Thyroid gland (tissue), 4 donors: ENCODE measurements at regions not wholly inside any gene's neighbourhood (a gene's known extent, or its start where the extent isn't known, plus 50 kb on each side); places are given as distances from the start of the nearest gene placed in this dataset.

ENCODE experiments used
- DNase-seq, 2 donors: peaks; one replicate each; pipeline ENCODE4 v3.0.0-alpha.2; 2019
- H3K27ac ChIP-seq, 3 donors: fragments of 200-600 bp; sonication (generic); 1 replicate in 2 of 3; 2 replicates in 1 of 3; pipeline ENCODE4 v1.5.1; 2016 to 2019; ENCODE audit warnings: mild to moderate bottlenecking in 1 of 3, moderate library complexity in 1 of 3
- H3K27me3 ChIP-seq: fragments of 200-600 bp; sonication (generic); one replicate; pipeline ENCODE4 v1.5.1; 2019
- H3K36me3 ChIP-seq, 2 donors: fragments of 200-600 bp; sonication (generic); one replicate each; pipeline ENCODE4 v1.5.1; 2016 to 2019
- H3K4me1 ChIP-seq, 2 donors: fragments of 200-600 bp; sonication (generic); one replicate each; pipeline ENCODE4 v1.5.1; 2017 to 2019
- H3K4me3 ChIP-seq, 3 donors: fragments of 200-600 bp; sonication (generic); replicated peaks in 1 of 3; 1 replicate in 2 of 3; 2 replicates in 1 of 3; pipeline ENCODE4 v1.5.1; 2016; ENCODE audit warnings: mild to moderate bottlenecking in 1 of 3
- H3K9me3 ChIP-seq: fragments of 200-600 bp; sonication (generic); one replicate; pipeline ENCODE4 v1.5.1; 2017
- CTCF ChIP-seq, 6 experiments: fragments of 200-600 bp in 3 of 6; fragments of 450-650 bp in 3 of 6; sonication (generic) in 3 of 6; IDR thresholded peaks; one replicate each; pipeline ENCODE4 v1.5.1; 2016 to 2019; ENCODE audit warnings: antibody characterized with exemption in 6 of 6, mild to moderate bottlenecking in 2 of 6, inconsistent platforms in 1 of 6, moderate library complexity in 1 of 6
- POLR2A ChIP-seq, 2 donors: fragments of 450-650 bp; IDR thresholded peaks; one replicate each; pipeline ENCODE4 v1.6.1; 2017; ENCODE audit warnings: antibody characterized with exemption in 2 of 2, mild to moderate bottlenecking in 2 of 2, moderate library complexity in 1 of 2
- WGBS, 2 donors: methylation state at CpG; one replicate each; pipeline ENCODE4 v1.1.5; 2017; 5-methylcytosine and 5-hydroxymethylcytosine counted together
- intact Hi-C: fragments of 100-400 bp; cut with DNase I; formaldehyde crosslinking; loops from one replicate; pipeline ENCODE4 v1.15.1; 2023

GRCh38 chr21:24289539-24289938 is 1317.7 kb downstream of the MRPL39 start:
- intact Hi-C loops, result no loop called here
- Histone ChIP-seq H3K36me3 (no peaks in the 10 kb centered on the region), H3K27ac (no peak overlapping the region), H3K4me3 (no peak overlapping the region), H3K9me3 (no peaks in the 10 kb centered on the region), H3K27me3 (no peaks in the 10 kb centered on the region), H3K4me1 (no peaks in the 10 kb centered on the region)
- DNase-seq, result no peak
- 69 to 79% methylated on average over 1 of the region's 1 CpG for WGBS, 2 donors
- TF ChIP-seq CTCF (IDR thresholded peaks at IDR 0.05) (no peak), POLR2A (IDR thresholded peaks at IDR 0.05) (no peak)

GRCh38 chr21:24280596-24280995 is 1326.7 kb downstream of the MRPL39 start:
- intact Hi-C loops, result no loop called here
- no peak overlapping the region for H3K27ac ChIP-seq
- no peak for DNase-seq
- WGBS, 2 donors, result 89% methylated on average over 4 of the region's 4 CpGs
- H3K4me3 ChIP-seq, result no peak overlapping the region
- no peaks in the 10 kb centered on the region for H3K27me3 ChIP-seq
- H3K9me3 ChIP-seq, result no peaks in the 10 kb centered on the region
- no peaks in the 10 kb centered on the region for H3K36me3 ChIP-seq
- H3K4me1 ChIP-seq, result no peaks in the 10 kb centered on the region
- TF ChIP-seq CTCF (IDR thresholded peaks at IDR 0.05), result no peak
- TF ChIP-seq POLR2A (IDR thresholded peaks at IDR 0.05), result no peak

GRCh38 chr21:24278711-24279110 is 1328.6 kb downstream of the MRPL39 start:
- Histone ChIP-seq H3K36me3 (no peaks in the 10 kb centered on the region), H3K4me1 (no peaks in the 10 kb centered on the region), H3K4me3 (no peak overlapping the region), H3K9me3 (no peaks in the 10 kb centered on the region), H3K27ac (no peak overlapping the region), H3K27me3 (no peaks in the 10 kb centered on the region)
- DNase-seq, result no peak
- no peak for TF ChIP-seq CTCF (IDR thresholded peaks at IDR 0.05)
- intact Hi-C loops, result no loop called here
- 85 to 90% methylated on average over 2 of the region's 2 CpGs for WGBS, 2 donors

GRCh38 chr21:24276204-24276603 is 1331.1 kb downstream of the MRPL39 start:
- intact Hi-C loops, result no loop called here
- no peak overlapping the region for H3K4me3 ChIP-seq
- no peaks in the 10 kb centered on the region for H3K4me1 ChIP-seq
- no peaks in the 10 kb centered on the region for H3K36me3 ChIP-seq
- H3K9me3 ChIP-seq, result no peaks in the 10 kb centered on the region
- TF ChIP-seq POLR2A (IDR thresholded peaks at IDR 0.05), result no peak
- TF ChIP-seq CTCF (IDR thresholded peaks at IDR 0.05), result no peak
- no peak for DNase-seq
- H3K27me3 ChIP-seq, result no peaks in the 10 kb centered on the region
- no peak overlapping the region for H3K27ac ChIP-seq

- TF ChIP-seq POLR2A (IDR thresholded peaks at IDR 0.05) (no peak), CTCF (IDR thresholded peaks at IDR 0.05) (no peak)
- intact Hi-C loops, result no loop called here
- no peaks in the 10 kb centered on the region for H3K4me1 ChIP-seq
- H3K27me3 ChIP-seq, result no peaks in the 10 kb centered on the region
- no peak overlapping the region for H3K27ac ChIP-seq
- 64 to 79% methylated on average over 1 of the region's 1 CpG for WGBS, 2 donors
- no peaks in the 10 kb centered on the region for H3K9me3 ChIP-seq
- no peaks in the 10 kb centered on the region for H3K36me3 ChIP-seq
- DNase-seq, result no peak
- no peak overlapping the region for H3K4me3 ChIP-seq
Measured at GRCh38 chr21:24275616-24276015, 1331.7 kb downstream of the MRPL39 start.
